Ishikawa (cell line): ENCODE measurements at regions not wholly inside any gene's neighbourhood (a gene's known extent, or its start where the extent isn't known, plus 50 kb on each side); places are given as distances from the start of the nearest gene placed in this dataset.

Experiments used
- CEBPB ChIP-seq: IDR thresholded peaks from 2 replicates; pipeline ENCODE4 v1.6.1; 2012
- CREB1 ChIP-seq: IDR thresholded peaks from 2 replicates; pipeline ENCODE4 v1.6.1; 2012; ENCODE audit warnings: low read depth
- EGR1 ChIP-seq: IDR thresholded peaks from 2 replicates; pipeline ENCODE4 v1.6.1; 2012
- EP300 ChIP-seq: IDR thresholded peaks from 2 replicates; pipeline ENCODE4 v1.6.1; 2012; ENCODE audit warnings: borderline replicate concordance
- FOXM1 ChIP-seq: IDR thresholded peaks from 2 replicates; pipeline ENCODE4 v1.6.1; 2012; ENCODE audit warnings: low read depth, borderline replicate concordance
- MAX ChIP-seq: IDR thresholded peaks from 2 replicates; pipeline ENCODE4 v1.6.1; 2012
- NFIC ChIP-seq: IDR thresholded peaks from 2 replicates; pipeline ENCODE4 v1.6.1; 2012
- RAD21 ChIP-seq: IDR thresholded peaks from 2 replicates; pipeline ENCODE4 v1.6.1; 2012; ENCODE audit warnings: low read depth
- REST ChIP-seq: IDR thresholded peaks from 2 replicates; pipeline ENCODE4 v1.6.1; 2012; ENCODE audit warnings: low read depth, mild to moderate bottlenecking
- TAF1 ChIP-seq: IDR thresholded peaks from 2 replicates; pipeline ENCODE4 v1.6.1; 2012; ENCODE audit warnings: low read depth, mild to moderate bottlenecking
- TCF12 ChIP-seq: IDR thresholded peaks from 2 replicates; pipeline ENCODE4 v1.6.1; 2012; ENCODE audit warnings: low read depth
- TEAD4 ChIP-seq: IDR thresholded peaks from 2 replicates; pipeline ENCODE4 v1.6.1; 2012
- YY1 ChIP-seq: IDR thresholded peaks from 2 replicates; pipeline ENCODE4 v1.6.1; 2012; ENCODE audit warnings: low read depth
- ZBTB7A ChIP-seq: IDR thresholded peaks from 2 replicates; pipeline ENCODE4 v1.6.1; 2012; ENCODE audit warnings: low read depth
- TF ChIP-seq, protein P1 (sequence below): IDR thresholded peaks from 2 replicates; pipeline ENCODE4 v1.6.1; 2012

DNA sequence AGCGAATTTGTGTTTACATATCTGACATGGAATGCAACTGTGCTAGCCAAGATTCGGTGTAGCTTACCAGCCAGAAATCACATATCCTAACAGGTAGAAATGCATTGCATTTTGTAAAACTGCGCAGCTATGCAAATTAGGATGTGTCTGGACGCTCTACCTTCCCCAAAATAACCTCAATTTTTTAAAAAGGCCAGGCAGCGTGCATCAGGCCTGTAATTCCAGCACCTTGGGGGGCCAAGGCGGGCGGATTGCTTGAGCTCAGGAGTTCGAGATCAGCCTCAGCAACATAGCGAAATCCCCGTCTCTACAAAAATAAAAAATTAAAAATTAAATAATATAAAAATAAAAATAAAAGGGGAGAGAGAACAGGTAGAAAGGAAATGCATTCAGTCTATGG lies 305.0 kb downstream of the TYW1 start:
- TF ChIP-seq FOXM1 (no peak), RAD21 (no peak), CEBPB (no peak), CREB1 (no peak), EGR1 (no peak), TEAD4 (no peak)

GRCh38 chr7:67302113-67303039 lies 305.7 kb downstream of the TYW1 start:
- TF ChIP-seq REST, result no peak
- TF ChIP-seq RAD21, result no peak
- TF ChIP-seq TCF12, result peak; percentile 24
- 0 out of 2 replicates have a peak, but pooled peaks have one; percentile 61 for TF ChIP-seq ZBTB7A
- TF ChIP-seq CREB1, result peak; percentile 84
- no peak; the same call in 1 of the 2 replicates for TF ChIP-seq EGR1
- TF ChIP-seq TAF1, result peak; percentile 86
- TF ChIP-seq, protein P1, sequence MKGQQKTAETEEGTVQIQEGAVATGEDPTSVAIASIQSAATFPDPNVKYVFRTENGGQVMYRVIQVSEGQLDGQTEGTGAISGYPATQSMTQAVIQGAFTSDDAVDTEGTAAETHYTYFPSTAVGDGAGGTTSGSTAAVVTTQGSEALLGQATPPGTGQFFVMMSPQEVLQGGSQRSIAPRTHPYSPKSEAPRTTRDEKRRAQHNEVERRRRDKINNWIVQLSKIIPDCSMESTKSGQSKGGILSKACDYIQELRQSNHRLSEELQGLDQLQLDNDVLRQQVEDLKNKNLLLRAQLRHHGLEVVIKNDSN, result 0 out of 2 replicates have a peak, but pooled peaks have one; percentile 50
- no peak for TF ChIP-seq NFIC
- TF ChIP-seq FOXM1, result no peak
- TF ChIP-seq TEAD4, result no peak
- TF ChIP-seq YY1, result peak; percentile 68
- no peak for TF ChIP-seq CEBPB
- no peak for TF ChIP-seq EP300
- peak; percentile 61; the same call in 1 of the 2 replicates for TF ChIP-seq MAX

DNA sequence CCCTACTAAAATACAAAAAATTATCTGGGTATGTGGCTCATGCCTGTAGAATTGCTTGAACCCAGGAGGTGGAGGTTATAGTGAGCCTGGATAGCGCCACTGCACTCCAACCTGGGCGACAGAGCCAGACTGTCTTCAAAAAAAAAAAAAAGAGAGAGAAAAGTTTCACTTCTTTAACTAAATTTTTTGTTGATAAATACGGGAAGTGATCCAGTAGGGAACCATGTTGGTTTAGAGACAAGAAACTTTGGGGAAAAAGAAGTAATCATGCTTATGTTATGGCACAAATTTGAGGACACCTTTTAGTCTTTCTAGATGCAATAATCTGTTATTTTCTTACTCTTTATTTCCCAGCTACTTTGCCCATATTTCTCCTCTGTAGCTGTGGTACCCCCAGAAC lies 309.7 kb downstream of the TYW1 start:
- TF ChIP-seq REST (no peak), CEBPB (no peak), EP300 (no peak), NFIC (no peak), RAD21 (no peak), FOXM1 (no peak), TCF12 (no peak), EGR1 (no peak)
- TF ChIP-seq, protein P1, result no peak

GRCh38 chr7:67309764-67310549 lies 313.3 kb downstream of the TYW1 start:
- TF ChIP-seq MAX (no peak), CREB1 (no peak), CEBPB (no peak), RAD21 (no peak), NFIC (no peak), EGR1 (no peak), TCF12 (no peak), REST (no peak), ZBTB7A (no peak), YY1 (no peak), FOXM1 (no peak), TEAD4 (no peak), TAF1 (no peak), EP300 (no peak)
- TF ChIP-seq, protein P1, result no peak
